Breast epithelium (tissue), 4 donors: ENCODE measurements at regions not wholly inside any gene's neighbourhood (a gene's known extent, or its start where the extent isn't known, plus 50 kb on each side); places are given as distances from the start of the nearest gene placed in this dataset.

Source experiments
- DNase-seq, 2 donors: peaks; one replicate each; pipeline ENCODE4 v3.0.0-alpha.2; 2019; ENCODE audit warnings: low spot score in 2 of 2
- H3K27ac ChIP-seq, 2 donors: fragments of 200-600 bp; sonication (generic) in 1 of 2; one replicate each; pipeline ENCODE4 v1.5.1; 2016 to 2019; ENCODE audit warnings: mild to moderate bottlenecking in 1 of 2
- H3K27me3 ChIP-seq, 2 donors: fragments of 200-600 bp; sonication (generic) in 1 of 2; one replicate each; pipeline versions ENCODE4 v1.5.1 to v1.6.0; 2017 to 2019; ENCODE audit warnings: control low read depth in 1 of 2, mild to moderate bottlenecking in 1 of 2
- H3K36me3 ChIP-seq: fragments of 200-600 bp; one replicate; pipeline ENCODE4 v1.5.1; 2019
- H3K4me1 ChIP-seq, 2 donors: fragments of 200-600 bp; sonication (generic); one replicate each; pipeline ENCODE4 v1.5.1; 2016 to 2019; ENCODE audit warnings: control low read depth in 1 of 2
- H3K4me3 ChIP-seq, 3 donors: fragments of 200-600 bp; sonication (generic); 1 replicate in 2 of 3; 2 replicates in 1 of 3; pipeline ENCODE4 v1.5.1; 2016 to 2019; ENCODE audit warnings: mild to moderate bottlenecking in 3 of 3, moderate library complexity in 2 of 3
- H3K9me3 ChIP-seq, 2 donors: fragments of 200-600 bp; sonication (generic) in 1 of 2; one replicate each; pipeline ENCODE4 v1.5.1; 2016 to 2019; ENCODE audit warnings: control low read depth in 1 of 2
- POLR2A ChIP-seq: fragments of 450-650 bp; IDR thresholded peaks from one replicate; pipeline ENCODE4 v1.6.1; 2016; ENCODE audit warnings: antibody characterized with exemption, mild to moderate bottlenecking, moderate library complexity
- POLR2AphosphoS5 ChIP-seq, 3 donors: sonication (generic); formaldehyde crosslinking; IDR thresholded peaks; one replicate each; pipeline ENCODE4 v1.6.1; 2017; ENCODE audit warnings: antibody characterized with exemption in 3 of 3
- intact Hi-C: fragments of 100-400 bp; cut with DNase I; formaldehyde crosslinking; loops from one replicate; pipeline ENCODE4 v1.15.1; 2023; ENCODE audit warnings: low total_unique reads
- TF ChIP-seq, protein P1 (sequence below), 3 donors: fragments of 450-650 bp; IDR thresholded peaks; one replicate each; pipeline ENCODE4 v1.5.1; 2016 to 2017; ENCODE audit warnings: antibody characterized with exemption in 3 of 3, mild to moderate bottlenecking in 3 of 3, moderate library complexity in 3 of 3

DNA sequence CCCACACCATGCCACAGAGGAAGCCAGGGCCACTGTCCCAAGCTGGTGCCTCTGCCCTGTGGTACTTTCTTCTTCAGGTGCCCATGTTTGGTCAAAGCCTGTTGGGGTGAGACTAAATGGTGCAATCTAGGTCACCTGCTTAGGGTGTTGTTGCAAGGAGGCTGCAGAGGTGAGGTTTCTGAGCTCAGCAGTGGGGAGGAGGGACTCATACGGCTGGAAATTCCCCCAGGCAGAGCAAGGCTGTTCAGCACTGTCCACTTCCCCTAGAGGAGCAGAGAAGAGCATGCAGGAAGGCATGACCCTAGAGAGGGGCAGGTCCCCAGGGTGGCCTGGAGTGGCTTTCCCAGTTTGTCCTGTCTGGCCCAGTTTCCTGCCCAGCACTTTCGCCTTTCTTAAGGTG is 211.0 kb downstream of the HAUS1 start:
- intact Hi-C loops = loop anchor here (10.0 kb wide), 1 partner anchor 800 kb away; no protein-coding TSS in a partner anchor
- Histone ChIP-seq H3K27ac (no peak overlapping the region), H3K36me3 (no peaks in the 10 kb centered on the region), H3K4me1 (no peaks in the 10 kb centered on the region), H3K4me3 (no peak overlapping the region), H3K27me3 (no peaks in the 10 kb centered on the region), H3K9me3 (no peaks in the 10 kb centered on the region)
- TF ChIP-seq, protein P1, sequence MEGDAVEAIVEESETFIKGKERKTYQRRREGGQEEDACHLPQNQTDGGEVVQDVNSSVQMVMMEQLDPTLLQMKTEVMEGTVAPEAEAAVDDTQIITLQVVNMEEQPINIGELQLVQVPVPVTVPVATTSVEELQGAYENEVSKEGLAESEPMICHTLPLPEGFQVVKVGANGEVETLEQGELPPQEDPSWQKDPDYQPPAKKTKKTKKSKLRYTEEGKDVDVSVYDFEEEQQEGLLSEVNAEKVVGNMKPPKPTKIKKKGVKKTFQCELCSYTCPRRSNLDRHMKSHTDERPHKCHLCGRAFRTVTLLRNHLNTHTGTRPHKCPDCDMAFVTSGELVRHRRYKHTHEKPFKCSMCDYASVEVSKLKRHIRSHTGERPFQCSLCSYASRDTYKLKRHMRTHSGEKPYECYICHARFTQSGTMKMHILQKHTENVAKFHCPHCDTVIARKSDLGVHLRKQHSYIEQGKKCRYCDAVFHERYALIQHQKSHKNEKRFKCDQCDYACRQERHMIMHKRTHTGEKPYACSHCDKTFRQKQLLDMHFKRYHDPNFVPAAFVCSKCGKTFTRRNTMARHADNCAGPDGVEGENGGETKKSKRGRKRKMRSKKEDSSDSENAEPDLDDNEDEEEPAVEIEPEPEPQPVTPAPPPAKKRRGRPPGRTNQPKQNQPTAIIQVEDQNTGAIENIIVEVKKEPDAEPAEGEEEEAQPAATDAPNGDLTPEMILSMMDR (IDR thresholded peaks at IDR 0.05) = no peak
- DNase-seq = no peak

DNA sequence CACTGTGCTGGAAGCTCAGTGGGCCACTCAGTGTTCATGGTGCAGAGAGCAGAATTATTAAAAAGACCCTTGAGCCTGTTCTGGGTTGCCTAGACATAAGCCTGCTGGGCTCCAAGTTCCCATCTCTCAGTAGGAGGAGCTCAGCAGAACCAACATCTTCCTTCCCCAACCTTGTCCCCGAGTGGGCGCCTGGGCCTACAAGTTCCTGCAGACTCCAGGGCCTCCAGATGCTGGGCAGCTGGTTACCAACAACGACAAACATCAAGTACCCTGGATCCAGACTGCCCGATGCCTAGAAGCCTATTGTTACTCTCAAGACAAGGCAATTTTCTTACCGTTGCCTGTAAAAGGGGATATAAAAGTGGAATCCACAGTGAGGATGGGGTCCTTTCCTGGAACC is 214.2 kb downstream of the HAUS1 start:
- intact Hi-C loops = loop anchor here (10.0 kb wide), 1 partner anchor 796 kb away; no protein-coding TSS in a partner anchor
- no peak overlapping the region for H3K27ac ChIP-seq
- H3K9me3 ChIP-seq = no peaks in the 10 kb centered on the region
- no peaks in the 10 kb centered on the region for H3K36me3 ChIP-seq
- no peak overlapping the region for H3K4me3 ChIP-seq
- TF ChIP-seq, protein P1 (IDR thresholded peaks at IDR 0.05) = no peak
- no peak for TF ChIP-seq POLR2AphosphoS5 (IDR thresholded peaks at IDR 0.05)
- no peak for TF ChIP-seq POLR2A
- no peak for DNase-seq
- no peaks in the 10 kb centered on the region for H3K4me1 ChIP-seq
- no peaks in the 10 kb centered on the region for H3K27me3 ChIP-seq

DNA sequence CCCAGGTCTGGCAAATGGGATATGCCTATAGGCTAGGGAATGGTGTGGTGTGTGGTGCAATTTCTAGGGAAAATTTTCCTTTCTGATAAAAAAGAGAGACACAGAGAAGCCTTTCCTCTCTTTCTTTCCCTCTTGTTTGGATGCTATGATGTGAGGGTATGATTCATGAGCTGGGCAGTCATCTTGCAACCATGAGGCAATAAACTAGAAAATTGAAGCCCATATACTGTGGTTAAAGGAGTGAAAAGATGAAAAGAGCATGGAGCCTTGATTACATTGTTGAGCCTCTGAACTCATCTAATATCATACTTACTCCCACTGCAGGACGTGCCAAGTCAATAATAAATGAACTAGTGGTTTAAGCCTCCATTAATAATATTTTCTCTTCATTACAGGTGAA is 215.6 kb downstream of the HAUS1 start:
- Histone ChIP-seq H3K36me3 (no peaks in the 10 kb centered on the region), H3K27ac (no peak overlapping the region), H3K4me3 (no peak overlapping the region), H3K27me3 (no peaks in the 10 kb centered on the region), H3K4me1 (no peaks in the 10 kb centered on the region), H3K9me3 (no peaks in the 10 kb centered on the region)
- intact Hi-C loops = loop anchor here (1.0 to 10.0 kb wide), 2 partner anchors 22 to 795 kb away; no protein-coding TSS in a partner anchor
- no peak for DNase-seq
- TF ChIP-seq POLR2AphosphoS5 (IDR thresholded peaks at IDR 0.05) = no peak
- TF ChIP-seq, protein P1 (IDR thresholded peaks at IDR 0.05) = no peak
- no peak for TF ChIP-seq POLR2A

DNA sequence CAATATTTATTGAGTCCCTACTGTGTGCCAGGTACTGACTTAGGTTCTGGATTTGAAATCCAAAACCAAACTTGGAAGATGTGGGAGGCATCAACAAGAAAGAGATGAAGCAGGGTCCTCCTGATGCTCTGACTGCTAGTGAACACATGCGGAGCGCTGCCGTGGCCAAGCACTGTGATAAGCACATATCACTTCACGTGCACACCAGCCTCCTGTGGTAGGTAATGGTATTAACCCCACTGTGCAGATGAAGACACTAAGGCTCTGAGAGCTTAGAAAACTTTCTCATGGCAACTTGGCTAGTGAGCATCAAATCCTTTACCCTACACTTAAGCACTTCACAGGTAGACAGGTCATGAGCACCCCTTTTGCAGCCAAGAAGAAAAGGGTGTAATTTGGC is 216.1 kb downstream of the HAUS1 start:
- intact Hi-C loops = no loop called here
- no peak for DNase-seq

DNA sequence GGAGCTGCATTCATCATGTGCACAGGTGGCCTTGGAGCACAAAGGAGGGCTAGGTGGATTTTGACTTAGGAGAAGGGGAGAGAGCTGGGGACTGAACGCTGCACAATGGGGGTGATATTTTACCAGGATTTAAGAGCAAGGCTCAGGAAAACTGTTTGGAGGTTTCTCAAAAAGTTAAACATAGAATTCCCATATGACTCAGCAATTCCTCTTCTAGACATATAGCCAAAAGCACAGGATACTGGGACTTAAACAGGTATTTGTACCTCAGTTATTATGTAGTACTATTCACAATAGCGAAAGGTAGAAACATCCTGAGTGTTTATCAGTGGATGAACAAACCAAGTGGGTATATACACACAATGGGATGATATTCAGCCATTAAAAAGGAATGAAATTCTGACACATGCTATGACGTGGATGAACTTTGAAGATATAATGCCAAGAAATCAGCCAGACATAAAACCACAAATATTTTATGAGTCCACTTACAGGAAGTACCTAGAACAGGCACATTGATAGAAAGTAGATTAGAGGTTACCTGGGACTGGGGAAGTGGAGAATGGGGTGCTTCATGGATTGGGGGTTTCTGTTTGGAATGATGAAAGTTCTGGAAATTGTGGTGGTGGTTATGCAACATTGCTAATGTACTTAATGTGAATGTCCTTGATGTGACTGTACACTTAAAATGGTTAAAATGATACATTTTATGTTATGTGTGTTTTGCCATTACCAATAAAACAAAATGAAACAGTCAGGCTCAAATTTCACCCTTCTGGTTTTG is 216.9 kb downstream of the HAUS1 start:
- Histone ChIP-seq H3K4me1 (no peaks in the 10 kb centered on the region), H3K27ac (no peak overlapping the region), H3K4me3 (no peak overlapping the region), H3K9me3 (no peaks in the 10 kb centered on the region), H3K36me3 (no peaks in the 10 kb centered on the region), H3K27me3 (no peaks in the 10 kb centered on the region)
- DNase-seq = no peak
- TF ChIP-seq POLR2A (no peak), POLR2AphosphoS5 (IDR thresholded peaks at IDR 0.05) (no peak)
- TF ChIP-seq, protein P1 (IDR thresholded peaks at IDR 0.05) = no peak
- intact Hi-C loops = no loop called here

More for the DNA sequence above, 216.1 kb downstream of the HAUS1 start:
- Histone ChIP-seq H3K9me3 (no peaks in the 10 kb centered on the region), H3K36me3 (no peaks in the 10 kb centered on the region), H3K4me1 (no peaks in the 10 kb centered on the region), H3K27ac (no peak overlapping the region), H3K4me3 (no peak overlapping the region), H3K27me3 (no peaks in the 10 kb centered on the region)
- TF ChIP-seq POLR2AphosphoS5 (IDR thresholded peaks at IDR 0.05) (no peak), POLR2A (no peak)
- TF ChIP-seq, protein P1 (IDR thresholded peaks at IDR 0.05) = no peak
